ENCODE measurements at regions not wholly inside any gene's neighbourhood (a gene's known extent, or its start where the extent isn't known, plus 50 kb on each side); places are given as distances from the start of the nearest gene placed in this dataset.

GRCh38 chr11:110774138-110775014 is 62.1 kb upstream of the ARHGAP20 start:
- no peak for DNase-seq

- no peak for DNase-seq
These were observed 61.2 kb upstream of the ARHGAP20 start for GRCh38 chr11:110773442-110773841.

GRCh38 chr11:110772863-110773262 is 60.6 kb upstream of the ARHGAP20 start:
- DNase-seq, result no peak

- no peak for DNase-seq
These were observed 54.1 kb upstream of the ARHGAP20 start for GRCh38 chr11:110766316-110766715.

- no peak for DNase-seq
These were observed 52.2 kb upstream of the ARHGAP20 start for GRCh38 chr11:110764485-110764884.

GRCh38 chr11:110763249-110764011 is 51.2 kb upstream of the ARHGAP20 start:
- no peak for DNase-seq

GRCh38 chr11:110762590-110762989 is 50.4 kb upstream of the ARHGAP20 start:
- no peak for DNase-seq

Data from NCI-H2107 (cell line).